Coronary artery (tissue), 2 donors: ENCODE measurements at regions not wholly inside any gene's neighbourhood (a gene's known extent, or its start where the extent isn't known, plus 50 kb on each side); places are given as distances from the start of the nearest gene placed in this dataset.

Experiments
- DNase-seq: peaks from one replicate; pipeline ENCODE4 v3.0.0-alpha.2; 2017; ENCODE audit warnings: low spot score
- H3K27ac ChIP-seq, 2 donors: fragments of 200-600 bp; sonication (generic); one replicate each; pipeline ENCODE4 v1.5.1; 2016 to 2019
- H3K4me3 ChIP-seq: fragments of 200-600 bp; sonication (generic); 2 replicates; pipeline ENCODE4 v1.5.1; 2016; ENCODE audit warnings: mild to moderate bottlenecking, moderate library complexity
- CTCF ChIP-seq: fragments of 200-600 bp; sonication (generic); IDR thresholded peaks from one replicate; pipeline ENCODE4 v1.5.1; 2019; ENCODE audit warnings: antibody characterized with exemption

DNA sequence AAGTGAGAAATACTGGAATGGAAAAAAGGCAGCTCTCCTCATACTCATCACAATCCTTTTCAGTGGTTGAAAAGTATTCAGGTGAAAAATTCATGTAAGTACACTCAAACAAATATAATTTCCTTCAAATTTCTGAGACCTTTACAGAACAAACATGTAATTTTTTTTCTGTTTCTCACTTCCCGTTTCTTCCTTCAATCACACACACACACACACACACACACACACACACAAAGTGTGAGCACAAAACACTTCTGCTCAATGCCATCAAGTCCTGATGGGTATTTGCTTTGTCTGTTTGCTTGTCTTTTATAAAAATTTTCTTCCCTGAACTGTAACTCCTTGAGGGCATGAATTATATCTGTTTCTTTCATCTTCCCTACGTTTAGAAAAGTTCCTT is 110.6 kb downstream of the LIG4 start:
- TF ChIP-seq CTCF, result no peak
- no peak for DNase-seq
- Histone ChIP-seq H3K27ac (no peak overlapping the region), H3K4me3 (no peak overlapping the region)

DNA sequence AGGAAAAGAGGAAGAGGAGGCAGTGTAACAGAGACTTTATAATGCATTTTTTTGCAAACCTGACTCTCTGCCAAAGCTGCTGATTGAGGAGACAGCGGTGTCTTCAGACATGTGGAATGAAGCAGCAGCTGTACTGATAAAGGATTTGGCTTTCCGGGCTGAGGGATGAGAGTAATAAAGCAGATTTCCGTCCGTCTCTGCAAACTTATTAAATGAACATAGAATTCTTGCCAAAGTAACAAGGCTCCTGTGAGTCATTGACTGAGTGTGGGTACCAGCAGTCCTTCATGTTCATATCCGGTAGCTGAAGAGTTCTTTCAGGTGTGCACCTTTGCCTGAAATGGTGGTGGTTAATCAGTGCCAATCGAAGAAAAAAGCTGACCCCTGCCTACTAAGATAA is 112.6 kb downstream of the LIG4 start:
- no peak overlapping the region for H3K27ac ChIP-seq
- no peak for DNase-seq
- H3K4me3 ChIP-seq, result no peak overlapping the region
- TF ChIP-seq CTCF, result no peak

GRCh38 chr13:108096301-108096915 is 118.9 kb downstream of the LIG4 start:
- no peak for TF ChIP-seq CTCF
- no peak overlapping the region for H3K4me3 ChIP-seq
- no peak overlapping the region for H3K27ac ChIP-seq
- DNase-seq, result no peak

- no peak for TF ChIP-seq CTCF
- H3K4me3 ChIP-seq, result no peak overlapping the region
- no peak overlapping the region for H3K27ac ChIP-seq
- no peak for DNase-seq
Observed at GRCh38 chr13:108095036-108095435, 120.3 kb downstream of the LIG4 start.

- DNase-seq, result no peak
- H3K27ac ChIP-seq, result no peak overlapping the region
- TF ChIP-seq CTCF, result no peak
- no peak overlapping the region for H3K4me3 ChIP-seq
Observed at GRCh38 chr13:108093616-108094015, 121.7 kb downstream of the LIG4 start.

GRCh38 chr13:108087810-108088209 is 127.5 kb downstream of the LIG4 start:
- Histone ChIP-seq H3K27ac (no peak overlapping the region), H3K4me3 (no peak overlapping the region)
- DNase-seq, result no peak
- TF ChIP-seq CTCF, result no peak

GRCh38 chr13:108086678-108087077 is 128.7 kb downstream of the LIG4 start:
- DNase-seq, result no peak

More at GRCh38 chr13:108086678-108087077, 128.7 kb downstream of the LIG4 start:
- no peak overlapping the region for H3K4me3 ChIP-seq
- no peak overlapping the region for H3K27ac ChIP-seq
- no peak for TF ChIP-seq CTCF
